CD14-positive monocyte (primary cell): ENCODE measurements at regions not wholly inside any gene's neighbourhood (a gene's known extent, or its start where the extent isn't known, plus 50 kb on each side); places are given as distances from the start of the nearest gene placed in this dataset.
A peak's percentile ranks its signal among the peaks of the same experiment; 100 is the strongest.

Experiments
- DNase-seq, 3 donors: peaks; one replicate each; pipeline ENCODE4 v3.0.0-alpha.2; 2011 to 2022
- H2AFZ ChIP-seq: 2 replicates; pipeline ENCODE4 v1.6.0; 2012; ENCODE audit warnings: mild to moderate bottlenecking, low read depth, low read length, inconsistent platforms; ENCODE audit not compliant: insufficient read depth, poor library complexity, severe bottlenecking
- H3K27ac ChIP-seq, 2 donors: 1 replicate in 1 of 2; 2 replicates in 1 of 2; pipeline ENCODE4 v1.5.1; 2012 to 2013; ENCODE audit warnings: low read length in 2 of 2, control low read depth in 1 of 2, inconsistent platforms in 1 of 2, low read depth in 1 of 2, mild to moderate bottlenecking in 1 of 2
- H3K27me3 ChIP-seq, 2 donors: one replicate each; pipeline versions ENCODE4 v1.6.0 to v1.6.1; 2011 to 2013; ENCODE audit warnings: low read length in 2 of 2; ENCODE audit not compliant: control insufficient read depth in 2 of 2, insufficient read depth in 2 of 2
- H3K36me3 ChIP-seq, 2 donors: replicated peaks in 1 of 2; 1 replicate in 1 of 2; 2 replicates in 1 of 2; pipeline versions ENCODE4 v1.5.1 to v1.6.1; 2012 to 2013; ENCODE audit warnings: low read length in 2 of 2, control low read depth in 1 of 2, inconsistent platforms in 1 of 2, mild to moderate bottlenecking in 1 of 2; ENCODE audit not compliant: insufficient read depth in 2 of 2, control insufficient read depth in 1 of 2
- H3K4me1 ChIP-seq, 2 donors: 1 replicate in 1 of 2; 2 replicates in 1 of 2; pipeline versions ENCODE4 v1.5.1 to v1.6.1; 2012 to 2013; ENCODE audit warnings: low read length in 2 of 2, control low read depth in 1 of 2, inconsistent platforms in 1 of 2, mild to moderate bottlenecking in 1 of 2, moderate library complexity in 1 of 2; ENCODE audit not compliant: insufficient read depth in 2 of 2, control insufficient read depth in 1 of 2
- H3K4me2 ChIP-seq: replicated peaks from 2 replicates; pipeline ENCODE3; 2012; ENCODE audit warnings: low read length, moderate library complexity, mild to moderate bottlenecking; ENCODE audit not compliant: poor library complexity, severe bottlenecking; ENCODE audit errors: extremely low read depth
- H3K4me3 ChIP-seq, 3 experiments: fragments of 200-600 bp in 1 of 3; sonication (generic) in 1 of 3; replicated peaks in 1 of 3; 1 replicate in 2 of 3; 2 replicates in 1 of 3; pipeline ENCODE4 v1.5.1; 2011 to 2013; ENCODE audit warnings: low read length in 3 of 3, mild to moderate bottlenecking in 3 of 3, control low read depth in 2 of 3, low read depth in 2 of 3, inconsistent platforms in 1 of 3, moderate library complexity in 1 of 3
- H3K79me2 ChIP-seq: 2 replicates; pipeline ENCODE4 v1.6.0; 2012; ENCODE audit warnings: mild to moderate bottlenecking, control low read depth, inconsistent platforms, low read length, moderate library complexity; ENCODE audit not compliant: insufficient read depth
- H3K9ac ChIP-seq: 2 replicates; pipeline ENCODE4 v1.6.0; 2017; ENCODE audit warnings: low read length, mild to moderate bottlenecking; ENCODE audit not compliant: insufficient read depth, poor library complexity, severe bottlenecking
- H3K9me3 ChIP-seq, 2 donors: replicated peaks in 1 of 2; 1 replicate in 1 of 2; 2 replicates in 1 of 2; pipeline versions ENCODE4 v1.5.1 to v1.6.1; 2012 to 2013; ENCODE audit warnings: low read length in 2 of 2, control low read depth in 1 of 2; ENCODE audit not compliant: control insufficient read depth in 1 of 2, insufficient read depth in 1 of 2
- H4K20me1 ChIP-seq: 2 replicates; pipeline ENCODE4 v1.6.0; 2012; ENCODE audit warnings: mild to moderate bottlenecking, low read length, control low read depth, moderate library complexity; ENCODE audit not compliant: insufficient read depth
- H3K27ac Mint-ChIP-seq, 7 donors: one replicate each; pipeline ENCODE4 v1.8.0; 2020; ENCODE audit warnings: mild to moderate bottlenecking in 7 of 7, mixed read lengths in 7 of 7, moderate library complexity in 6 of 7, inconsistent platforms in 2 of 7
- H3K27me3 Mint-ChIP-seq, 3 donors: one replicate each; pipeline ENCODE4 v1.8.0; 2021 to 2022; ENCODE audit warnings: low read depth in 3 of 3, mild to moderate bottlenecking in 3 of 3, mixed read lengths in 3 of 3, moderate library complexity in 3 of 3, inconsistent platforms in 1 of 3
- H3K36me3 Mint-ChIP-seq, 2 donors: one replicate each; pipeline ENCODE4 v1.8.0; 2020; ENCODE audit warnings: mixed read lengths in 2 of 2, inconsistent platforms in 1 of 2, mild to moderate bottlenecking in 1 of 2
- H3K4me1 Mint-ChIP-seq: one replicate; pipeline ENCODE4 v1.8.0; 2020; ENCODE audit warnings: mild to moderate bottlenecking, mixed read lengths
- H3K4me3 Mint-ChIP-seq, 2 donors: one replicate each; pipeline ENCODE4 v1.8.0; 2020; ENCODE audit warnings: mild to moderate bottlenecking in 2 of 2, mixed read lengths in 2 of 2, moderate library complexity in 1 of 2
- H3K9me3 Mint-ChIP-seq, 7 donors: one replicate each; pipeline ENCODE4 v1.8.0; 2020 to 2022; ENCODE audit warnings: mixed read lengths in 7 of 7, mild to moderate bottlenecking in 6 of 7, moderate library complexity in 6 of 7, inconsistent platforms in 2 of 7
- WGBS: methylation state at CpG from one replicate; pipeline ENCODE4 v1.1.5; 2013; ENCODE audit warnings: missing lambda C conversion rate; ENCODE audit not compliant: insufficient coverage; 5-methylcytosine and 5-hydroxymethylcytosine counted together
- intact Hi-C, 2 donors: fragments of 100-400 bp; cut with micrococcal nuclease; formaldehyde crosslinking; loops; one replicate each; pipeline versions ENCODE4 v1.15.0 to v1.15.1; 2023
- TF ChIP-seq, protein P1 (sequence below): fragments of 200-600 bp; IDR thresholded peaks from one replicate; pipeline ENCODE4 v1.8.0; 2022; ENCODE audit warnings: antibody characterized with exemption, mild to moderate bottlenecking

DNA sequence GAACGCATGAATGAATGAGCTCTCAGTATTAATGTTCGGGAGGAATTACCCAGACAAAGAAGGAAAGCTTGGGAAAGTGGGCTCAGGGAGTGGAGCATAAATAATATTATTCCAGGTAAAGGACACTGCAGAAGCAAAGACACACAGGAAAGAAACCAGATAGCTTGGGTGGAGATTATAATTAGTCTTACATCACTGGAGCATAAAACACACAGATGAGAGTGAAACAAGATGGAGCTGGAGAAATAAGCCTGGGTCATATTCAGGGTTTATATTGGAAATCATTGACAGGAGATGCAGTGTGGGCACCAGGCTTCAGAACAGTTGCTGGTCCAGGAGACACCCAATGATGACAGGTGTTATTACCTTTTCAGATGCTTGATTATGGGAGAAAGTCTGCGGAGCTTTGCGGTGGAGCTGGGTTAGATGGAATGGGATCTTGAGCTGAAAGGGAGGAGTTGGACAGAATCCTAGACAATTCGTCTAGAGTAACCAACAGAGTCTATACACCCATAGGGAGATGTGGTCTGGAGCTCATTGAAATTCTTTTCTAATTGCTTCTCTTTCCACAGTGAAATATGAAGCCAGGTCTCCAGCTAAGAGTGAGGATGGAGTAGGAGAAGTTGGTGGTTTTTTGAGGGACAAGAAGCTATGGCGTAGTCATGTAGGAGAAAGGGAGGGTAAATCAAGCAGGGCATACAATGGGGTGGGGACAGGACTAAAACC lies 227.2 kb downstream of the FAM76B start:
- H2AFZ ChIP-seq, result no peak overlapping the region
- no peak overlapping the region for H3K27ac ChIP-seq
- H4K20me1 ChIP-seq, result no peaks in the 10 kb centered on the region
- WGBS, result 95% methylated on average over 4 of the region's 6 CpGs
- H3K27me3 ChIP-seq, result no peaks in the 10 kb centered on the region
- Mint-ChIP-seq H3K9me3 (peaks cover 0 to 1% (median 0%) of the 10 kb centered on the region in 7 donors), H3K4me1 (peaks cover 7% of the 10 kb centered on the region), H3K36me3 (no peaks in the 10 kb centered on the region), H3K4me3 (no peak overlapping the region), H3K27ac (no peak overlapping the region), H3K27me3 (peaks cover 0 to 2% (median 0%) of the 10 kb centered on the region in 3 donors)
- H3K4me1 ChIP-seq, result no peaks in the 10 kb centered on the region
- no peaks in the 10 kb centered on the region for H3K79me2 ChIP-seq
- intact Hi-C loops, result no loop called here
- TF ChIP-seq, protein P1, sequence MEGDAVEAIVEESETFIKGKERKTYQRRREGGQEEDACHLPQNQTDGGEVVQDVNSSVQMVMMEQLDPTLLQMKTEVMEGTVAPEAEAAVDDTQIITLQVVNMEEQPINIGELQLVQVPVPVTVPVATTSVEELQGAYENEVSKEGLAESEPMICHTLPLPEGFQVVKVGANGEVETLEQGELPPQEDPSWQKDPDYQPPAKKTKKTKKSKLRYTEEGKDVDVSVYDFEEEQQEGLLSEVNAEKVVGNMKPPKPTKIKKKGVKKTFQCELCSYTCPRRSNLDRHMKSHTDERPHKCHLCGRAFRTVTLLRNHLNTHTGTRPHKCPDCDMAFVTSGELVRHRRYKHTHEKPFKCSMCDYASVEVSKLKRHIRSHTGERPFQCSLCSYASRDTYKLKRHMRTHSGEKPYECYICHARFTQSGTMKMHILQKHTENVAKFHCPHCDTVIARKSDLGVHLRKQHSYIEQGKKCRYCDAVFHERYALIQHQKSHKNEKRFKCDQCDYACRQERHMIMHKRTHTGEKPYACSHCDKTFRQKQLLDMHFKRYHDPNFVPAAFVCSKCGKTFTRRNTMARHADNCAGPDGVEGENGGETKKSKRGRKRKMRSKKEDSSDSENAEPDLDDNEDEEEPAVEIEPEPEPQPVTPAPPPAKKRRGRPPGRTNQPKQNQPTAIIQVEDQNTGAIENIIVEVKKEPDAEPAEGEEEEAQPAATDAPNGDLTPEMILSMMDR, result no peak
- no peak for DNase-seq
- H3K4me2 ChIP-seq, result no peak overlapping the region
- no peak overlapping the region for H3K4me3 ChIP-seq
- H3K9me3 ChIP-seq, result no peaks in the 10 kb centered on the region
- no peak overlapping the region for H3K9ac ChIP-seq
- no peaks in the 10 kb centered on the region for H3K36me3 ChIP-seq

DNA sequence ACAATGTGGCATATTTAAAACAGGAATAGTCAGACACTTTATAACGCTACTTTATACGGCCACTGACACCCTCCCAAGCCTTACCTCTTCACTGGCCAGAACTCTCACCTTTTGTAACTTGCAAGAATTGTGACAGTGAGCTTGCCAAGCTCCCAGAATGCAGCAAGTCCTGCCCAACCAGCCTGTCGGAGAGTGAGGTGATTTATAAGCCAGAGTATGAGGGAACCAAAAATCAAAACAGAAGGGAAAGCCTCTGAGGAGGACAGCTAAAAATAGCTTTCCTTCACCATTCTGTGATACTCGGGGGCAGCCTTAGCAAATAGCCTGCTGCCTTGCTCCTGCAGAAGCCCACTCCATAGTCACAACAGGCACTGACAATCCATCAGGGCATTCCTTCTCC lies 229.7 kb downstream of the FAM76B start:
- no peak for DNase-seq
- no peak overlapping the region for H3K9ac ChIP-seq
- H3K27me3 Mint-ChIP-seq, result peaks cover 0 to 2% (median 0%) of the 10 kb centered on the region in 3 donors
- TF ChIP-seq, protein P1, result no peak
- no peaks in the 10 kb centered on the region for H3K79me2 ChIP-seq
- no peak overlapping the region for H3K4me2 ChIP-seq
- no peaks in the 10 kb centered on the region for H3K36me3 ChIP-seq
- 81% methylated on average over 2 of the region's 4 CpGs for WGBS
- intact Hi-C loops, result no loop called here
- H3K4me3 Mint-ChIP-seq, result no peak overlapping the region
- H3K9me3 ChIP-seq, result no peaks in the 10 kb centered on the region
- no peaks in the 10 kb centered on the region for H4K20me1 ChIP-seq
- H3K27me3 ChIP-seq, result no peaks in the 10 kb centered on the region
- H3K9me3 Mint-ChIP-seq, result peaks cover 0 to 1% (median 0%) of the 10 kb centered on the region in 7 donors
- H3K36me3 Mint-ChIP-seq, result peaks cover 0 to 2% of the 10 kb centered on the region in 2 donors
- H3K27ac Mint-ChIP-seq, result no peak overlapping the region
- no peaks in the 10 kb centered on the region for H3K4me1 ChIP-seq
- peak overlapping the region; percentile 27 for H2AFZ ChIP-seq
- H3K4me3 ChIP-seq, result no peak overlapping the region
- H3K4me1 Mint-ChIP-seq, result peaks cover 4% of the 10 kb centered on the region
- no peak overlapping the region for H3K27ac ChIP-seq
